Esophagus squamous epithelium (tissue), 5 donors: ENCODE measurements at regions not wholly inside any gene's neighbourhood (a gene's known extent, or its start where the extent isn't known, plus 50 kb on each side); places are given as distances from the start of the nearest gene placed in this dataset.

ENCODE experiments used
- DNase-seq: peaks from one replicate; lab custom pipeline; 2025; lab: John Stamatoyannopoulos, UW
- H3K27ac ChIP-seq, 4 donors: fragments of 200-600 bp; sonication (generic); one replicate each; pipeline ENCODE4 v1.5.1; 2016 to 2019; ENCODE audit warnings: mild to moderate bottlenecking in 1 of 4
- H3K27me3 ChIP-seq, 4 donors: fragments of 200-600 bp; sonication (generic); 1 replicate in 3 of 4; 2 replicates in 1 of 4; pipeline versions ENCODE4 v1.5.1 to v1.6.0; 2017 to 2021; ENCODE audit warnings: antibody characterized with exemption in 1 of 4
- H3K36me3 ChIP-seq, 3 donors: fragments of 200-600 bp; sonication (generic); one replicate each; pipeline ENCODE4 v1.5.1; 2016 to 2019
- H3K4me1 ChIP-seq, 3 donors: fragments of 200-600 bp; sonication (generic); one replicate each; pipeline ENCODE4 v1.5.1; 2017 to 2019
- H3K4me3 ChIP-seq, 4 donors: fragments of 200-600 bp; sonication (generic); 1 replicate in 3 of 4; 2 replicates in 1 of 4; pipeline ENCODE4 v1.5.1; 2016 to 2019; ENCODE audit warnings: mild to moderate bottlenecking in 2 of 4, moderate library complexity in 1 of 4
- H3K9me3 ChIP-seq, 3 donors: fragments of 200-600 bp; sonication (generic); one replicate each; pipeline ENCODE4 v1.5.1; 2016 to 2019
- POLR2A ChIP-seq, 4 donors: fragments of 450-650 bp; IDR thresholded peaks; one replicate each; pipeline ENCODE4 v1.6.1; 2017; ENCODE audit warnings: antibody characterized with exemption in 4 of 4, mild to moderate bottlenecking in 4 of 4, moderate library complexity in 3 of 4
- WGBS, 2 donors: methylation state at CpG; one replicate each; pipeline ENCODE4 v1.1.5; 2018; 5-methylcytosine and 5-hydroxymethylcytosine counted together
- intact Hi-C: fragments of 100-400 bp; cut with DNase I; formaldehyde crosslinking; loops from one replicate; pipeline ENCODE4 v1.15.0; 2022
- TF ChIP-seq, protein P1 (sequence below), 6 experiments: fragments of 450-650 bp in 4 of 6; fragments of 200-600 bp in 2 of 6; sonication (generic) in 2 of 6; IDR thresholded peaks; one replicate each; pipeline ENCODE4 v1.5.1; 2016 to 2019; ENCODE audit warnings: antibody characterized with exemption in 6 of 6, mild to moderate bottlenecking in 4 of 6, moderate library complexity in 4 of 6
- donor health status: DM: yes; HTN: yes; CAD: no.

DNA sequence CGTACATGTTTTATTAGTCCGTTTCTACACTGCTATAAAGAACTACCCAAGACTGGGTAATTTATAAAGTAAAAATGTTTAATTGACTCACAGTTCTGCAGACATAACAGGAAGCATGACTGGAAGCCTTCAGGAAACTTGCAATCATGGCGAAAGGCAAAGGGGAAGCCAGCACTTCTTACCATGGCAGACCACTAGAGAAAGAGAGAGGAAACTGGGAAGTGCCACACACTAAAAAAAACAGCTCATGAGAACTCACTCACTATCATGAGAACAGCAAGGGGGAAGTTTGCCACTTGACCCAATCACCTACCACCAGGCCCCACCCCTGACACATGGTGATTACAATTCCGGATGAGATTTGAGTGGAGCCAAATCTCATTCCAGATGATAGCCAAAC, 466.2 kb downstream of the IRS1 start:
- intact Hi-C loops: no loop called here
- no peak overlapping the region for H3K4me3 ChIP-seq
- H3K27ac ChIP-seq: no peak overlapping the region
- H3K4me1 ChIP-seq: no peaks in the 10 kb centered on the region
- 65 to 85% methylated on average over 4 of the region's 4 CpGs for WGBS, 2 donors
- H3K9me3 ChIP-seq: no peaks in the 10 kb centered on the region
- TF ChIP-seq, protein P1, sequence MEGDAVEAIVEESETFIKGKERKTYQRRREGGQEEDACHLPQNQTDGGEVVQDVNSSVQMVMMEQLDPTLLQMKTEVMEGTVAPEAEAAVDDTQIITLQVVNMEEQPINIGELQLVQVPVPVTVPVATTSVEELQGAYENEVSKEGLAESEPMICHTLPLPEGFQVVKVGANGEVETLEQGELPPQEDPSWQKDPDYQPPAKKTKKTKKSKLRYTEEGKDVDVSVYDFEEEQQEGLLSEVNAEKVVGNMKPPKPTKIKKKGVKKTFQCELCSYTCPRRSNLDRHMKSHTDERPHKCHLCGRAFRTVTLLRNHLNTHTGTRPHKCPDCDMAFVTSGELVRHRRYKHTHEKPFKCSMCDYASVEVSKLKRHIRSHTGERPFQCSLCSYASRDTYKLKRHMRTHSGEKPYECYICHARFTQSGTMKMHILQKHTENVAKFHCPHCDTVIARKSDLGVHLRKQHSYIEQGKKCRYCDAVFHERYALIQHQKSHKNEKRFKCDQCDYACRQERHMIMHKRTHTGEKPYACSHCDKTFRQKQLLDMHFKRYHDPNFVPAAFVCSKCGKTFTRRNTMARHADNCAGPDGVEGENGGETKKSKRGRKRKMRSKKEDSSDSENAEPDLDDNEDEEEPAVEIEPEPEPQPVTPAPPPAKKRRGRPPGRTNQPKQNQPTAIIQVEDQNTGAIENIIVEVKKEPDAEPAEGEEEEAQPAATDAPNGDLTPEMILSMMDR (IDR thresholded peaks at IDR 0.05): no peak
- no peak for TF ChIP-seq POLR2A (IDR thresholded peaks at IDR 0.05)
- no peaks in the 10 kb centered on the region for H3K36me3 ChIP-seq
- no peaks in the 10 kb centered on the region for H3K27me3 ChIP-seq
- DNase-seq: no peak

DNA sequence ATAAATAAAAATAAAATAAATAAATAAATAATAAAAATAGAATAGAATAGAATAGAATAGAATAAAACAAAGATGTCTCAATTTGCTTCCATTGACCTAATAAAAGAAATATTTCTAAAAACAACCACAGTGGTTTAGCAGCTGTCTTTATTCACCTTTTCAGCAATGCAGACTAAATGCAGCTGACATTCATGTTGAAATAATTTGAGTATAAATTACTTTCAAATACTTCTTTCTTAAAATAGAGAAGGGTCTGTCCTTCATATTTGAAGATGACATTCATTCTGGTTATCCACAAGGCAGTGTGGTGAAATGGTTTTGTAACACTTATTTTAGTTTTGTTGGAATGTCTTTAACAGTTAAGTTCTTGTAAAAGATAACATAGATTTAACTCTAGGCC, 469.4 kb downstream of the IRS1 start:
- Histone ChIP-seq H3K9me3 (no peaks in the 10 kb centered on the region), H3K4me3 (no peak overlapping the region), H3K36me3 (no peaks in the 10 kb centered on the region), H3K27ac (no peak overlapping the region), H3K27me3 (no peaks in the 10 kb centered on the region), H3K4me1 (no peaks in the 10 kb centered on the region)
- TF ChIP-seq, protein P1 (IDR thresholded peaks at IDR 0.05): no peak
- no peak for TF ChIP-seq POLR2A (IDR thresholded peaks at IDR 0.05)
- no peak for DNase-seq
- intact Hi-C loops: no loop called here

DNA sequence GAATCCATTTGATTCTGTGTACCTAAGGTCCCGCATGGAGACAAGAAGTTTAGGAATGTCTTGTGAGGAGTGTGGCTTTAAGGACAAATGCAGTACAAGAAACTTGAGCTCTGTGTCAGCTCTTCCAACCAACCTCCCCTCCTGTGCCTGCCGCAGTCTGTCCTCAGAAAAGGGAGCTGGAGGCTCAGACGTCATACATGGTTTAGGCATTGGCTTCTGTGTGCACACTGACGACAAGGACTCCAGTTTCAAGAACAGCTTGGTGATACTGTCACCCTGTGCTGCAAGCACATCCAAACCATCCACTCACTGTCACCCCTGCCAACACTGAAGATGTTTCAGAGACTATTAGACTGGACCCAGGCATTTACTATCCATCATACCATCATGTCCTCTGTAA, 470.4 kb downstream of the IRS1 start:
- no peak overlapping the region for H3K4me3 ChIP-seq
- no peak overlapping the region for H3K27ac ChIP-seq
- intact Hi-C loops: no loop called here
- no peaks in the 10 kb centered on the region for H3K4me1 ChIP-seq
- DNase-seq: no peak
- no peaks in the 10 kb centered on the region for H3K27me3 ChIP-seq
- TF ChIP-seq, protein P1 (IDR thresholded peaks at IDR 0.05): no peak
- no peak for TF ChIP-seq POLR2A (IDR thresholded peaks at IDR 0.05)
- no peaks in the 10 kb centered on the region for H3K9me3 ChIP-seq
- WGBS, 2 donors: 85 to 88% methylated on average over 4 of the region's 4 CpGs
- no peaks in the 10 kb centered on the region for H3K36me3 ChIP-seq

DNA sequence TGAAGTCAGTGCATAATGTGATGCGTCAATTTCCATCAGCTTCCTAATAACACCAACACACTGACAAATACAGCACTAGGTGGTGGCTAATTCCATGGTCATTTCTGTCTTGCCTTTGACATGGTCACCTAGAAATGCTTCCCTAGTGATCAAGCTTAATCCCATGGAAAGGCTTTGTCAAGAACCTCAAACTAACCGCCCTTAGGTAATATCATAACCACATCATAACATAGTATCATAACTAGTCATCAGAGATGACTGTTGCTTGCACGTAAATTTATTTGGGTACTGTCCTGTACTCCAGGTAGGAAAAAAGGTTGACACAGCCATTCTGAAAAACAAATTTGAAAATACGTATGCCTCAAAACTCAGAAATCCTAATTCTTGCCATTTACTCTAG, 471.8 kb downstream of the IRS1 start:
- WGBS, 2 donors: 84 to 88% methylated on average over 3 to 4 of the region's 4 CpGs
- no peak for TF ChIP-seq POLR2A (IDR thresholded peaks at IDR 0.05)
- TF ChIP-seq, protein P1 (IDR thresholded peaks at IDR 0.05): no peak
- intact Hi-C loops: no loop called here

DNA sequence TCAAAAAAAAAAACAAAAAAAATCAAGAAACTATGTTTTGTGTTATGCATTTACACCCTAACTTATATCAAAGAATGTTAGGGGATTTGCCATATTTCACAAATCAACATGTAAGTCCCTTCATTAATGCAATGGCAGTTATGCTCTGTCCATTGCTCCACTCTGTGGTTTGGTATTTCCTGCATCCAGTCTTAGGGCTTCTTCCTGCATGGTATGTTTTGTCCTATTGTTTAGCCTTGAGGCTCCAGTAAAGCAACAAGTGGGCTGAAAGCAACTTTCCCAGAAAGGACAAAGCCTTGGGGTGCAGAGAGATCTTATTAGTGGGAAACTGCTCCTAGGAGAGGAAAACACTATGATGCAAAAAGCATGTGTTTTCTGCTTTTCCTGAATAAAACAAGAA, 474.1 kb downstream of the IRS1 start:
- no peak overlapping the region for H3K27ac ChIP-seq
- H3K4me3 ChIP-seq: no peak overlapping the region
- DNase-seq: no peak
- no peaks in the 10 kb centered on the region for H3K9me3 ChIP-seq
- intact Hi-C loops: no loop called here
- TF ChIP-seq, protein P1 (IDR thresholded peaks at IDR 0.05): no peak
- TF ChIP-seq POLR2A (IDR thresholded peaks at IDR 0.05): no peak
- no peaks in the 10 kb centered on the region for H3K4me1 ChIP-seq
- no peaks in the 10 kb centered on the region for H3K36me3 ChIP-seq
- no peaks in the 10 kb centered on the region for H3K27me3 ChIP-seq

More for the DNA sequence above, 471.8 kb downstream of the IRS1 start:
- Histone ChIP-seq H3K4me3 (no peak overlapping the region), H3K36me3 (no peaks in the 10 kb centered on the region), H3K9me3 (no peaks in the 10 kb centered on the region), H3K27me3 (no peaks in the 10 kb centered on the region), H3K4me1 (no peaks in the 10 kb centered on the region), H3K27ac (no peak overlapping the region)
- DNase-seq: no peak
